ENCODE measurements at regions not wholly inside any gene's neighbourhood (a gene's known extent, or its start where the extent isn't known, plus 50 kb on each side); places are given as distances from the start of the nearest gene placed in this dataset.

GRCh38 chr10:130859427-130859826, 452.1 kb downstream of the TCERG1L start:
- TF ChIP-seq REST (IDR thresholded peaks at IDR 0.05; ENCODE audit: insufficient replicate concordance, low read depth) (no peak), CTCF (IDR thresholded peaks at IDR 0.05; ENCODE audit: insufficient read depth, low read length) (no peak), GABPA (IDR thresholded peaks at IDR 0.05; ENCODE audit: low read depth) (no peak), POLR2AphosphoS5 (IDR thresholded peaks at IDR 0.05; ENCODE audit: low read depth) (no peak)
